K562 (cell line): ENCODE measurements at regions not wholly inside any gene's neighbourhood (a gene's known extent, or its start where the extent isn't known, plus 50 kb on each side); places are given as distances from the start of the nearest gene placed in this dataset.

Experiments used
- ATAC-seq: fragments of 200-7000 bp; cut with Tn5 transposase; 3 replicates; pipeline ENCODE4 v1.9.1; 2020; ENCODE audit warnings: moderate library complexity
- BruUV-seq: library from RNA; stranded (reverse); fragments of 400-500 nt; replicated peaks from 2 replicates; lab custom pipeline; 2021; lab: Mats Ljungman, UMichigan
- CTCF ChIA-PET: fragments of 300-600 bp; formaldehyde crosslinking; extraction: SDS; loops from one replicate; lab custom pipeline; 2021; ENCODE audit warnings: low intra/inter-chr PET ratio; lab: Yijun Ruan, JAX
- POLR2A ChIA-PET: fragments of 300-600, 350-650 bp; sonication (Branson Sonifier 250); formaldehyde crosslinking; extraction: SDS; loops from one replicate; lab custom pipeline; 2021; ENCODE audit warnings: antibody characterized with exemption, inconsistent platforms; lab: Yijun Ruan, JAX
- DNase-seq, 4 experiments: peaks; one replicate each; pipeline versions ENCODE4 v3.0.0 to v3.0.0-alpha.2; 2011 to 2018; ENCODE audit warnings: low spot score in 3 of 4, mixed read lengths in 3 of 4; ENCODE audit errors: extremely low read depth in 1 of 4
- FAIRE-seq: peaks from 2 replicates; lab custom pipeline; 2011; peaks lifted over from hg19 to GRCh38; lab: Jason Lieb, UNC
- H2AFZ ChIP-seq: 2 replicates; pipeline ENCODE4 v1.6.0; 2011; ENCODE audit warnings: low read depth, low read length, control low read depth, inconsistent platforms
- H3K27ac ChIP-seq: fragments of 200-600 bp; 3 replicates; pipeline ENCODE4 v1.8.0; 2011; ENCODE audit warnings: low read depth, mild to moderate bottlenecking, control low read depth, inconsistent platforms, low read length, moderate library complexity, mixed read lengths; ENCODE audit errors: extremely low read depth
- H3K27me3 ChIP-seq, 2 experiments: fragments of 300-600 bp in 1 of 2; 2 replicates in 1 of 2; 3 replicates in 1 of 2; pipeline versions ENCODE4 v1.6.0 to v1.8.0; 2011; ENCODE audit warnings: inconsistent platforms in 2 of 2, low read length in 2 of 2, mild to moderate bottlenecking in 1 of 2, mixed read lengths in 1 of 2, moderate library complexity in 1 of 2; ENCODE audit not compliant: control insufficient read depth in 2 of 2, insufficient read depth in 2 of 2
- H3K36me3 ChIP-seq: fragments of 300-600 bp; 3 replicates; pipeline ENCODE4 v1.8.0; 2011; ENCODE audit warnings: mild to moderate bottlenecking, low read length, inconsistent platforms; ENCODE audit not compliant: control insufficient read depth, insufficient read depth
- H3K4me1 ChIP-seq, 2 experiments: fragments of 200-600 bp in 1 of 2; replicated peaks in 1 of 2; 2 replicates in 1 of 2; 3 replicates in 1 of 2; pipeline versions ENCODE4 v1.5.1 to v1.8.0; 2011; ENCODE audit warnings: inconsistent platforms in 2 of 2, low read length in 2 of 2, mild to moderate bottlenecking in 1 of 2, mixed read lengths in 1 of 2, moderate library complexity in 1 of 2; ENCODE audit not compliant: control insufficient read depth in 2 of 2, insufficient read depth in 2 of 2
- H3K4me2 ChIP-seq: 2 replicates; pipeline ENCODE4 v1.6.1; 2011; ENCODE audit warnings: low read length, control low read depth, inconsistent platforms, mixed read lengths; ENCODE audit not compliant: insufficient read depth
- H3K4me3 ChIP-seq: fragments of 200-600 bp; sonication (generic), shearing (Covaris generic); 2 replicates; pipeline ENCODE4 v1.5.1; 2016; ENCODE audit warnings: control low read depth, inconsistent platforms
- H3K79me2 ChIP-seq: fragments of 200-600 bp; 3 replicates; pipeline ENCODE4 v1.8.0; 2011; ENCODE audit warnings: low read length, inconsistent platforms; ENCODE audit not compliant: control insufficient read depth, insufficient read depth
- H3K9ac ChIP-seq, 2 experiments: 2 replicates each; pipeline versions ENCODE4 v1.6.0 to v1.6.1; 2011; ENCODE audit warnings: low read depth in 2 of 2, low read length in 2 of 2, control low read depth in 1 of 2, inconsistent platforms in 1 of 2, mild to moderate bottlenecking in 1 of 2, mixed read lengths in 1 of 2; ENCODE audit not compliant: insufficient read depth in 1 of 2
- H3K9me1 ChIP-seq: one replicate; pipeline ENCODE4 v1.6.0; 2011; ENCODE audit warnings: inconsistent platforms, mild to moderate bottlenecking, low read length, moderate library complexity; ENCODE audit not compliant: control insufficient read depth, insufficient read depth
- H3K9me3 ChIP-seq: replicated peaks from 2 replicates; pipeline ENCODE4 v1.5.1; 2011; ENCODE audit warnings: low read depth, low read length, inconsistent platforms; ENCODE audit not compliant: control insufficient read depth, insufficient read depth
- H4K20me1 ChIP-seq: replicated peaks from 2 replicates; pipeline ENCODE4 v1.6.1; 2011; ENCODE audit warnings: low read length, inconsistent platforms, mixed read lengths; ENCODE audit not compliant: control insufficient read depth, insufficient read depth
- CC2D1A ChIP-seq: fragments of 450-650 bp; IDR thresholded peaks from 2 replicates; pipeline ENCODE4 v1.6.1; 2017; ENCODE audit warnings: mild to moderate bottlenecking
- ETV5 ChIP-seq: sonication (generic); formaldehyde crosslinking; IDR thresholded peaks from 2 replicates; pipeline ENCODE4 v1.4.0; 2020; ENCODE audit warnings: low read depth, mild to moderate bottlenecking, missing genetic modification reagents
- HBP1 ChIP-seq: fragments of 450-650 bp; formaldehyde crosslinking; IDR thresholded peaks from 2 replicates; pipeline ENCODE4 v1.4.0; 2022; ENCODE audit warnings: missing genetic modification characterization
- KDM1A ChIP-seq, 2 experiments: fragments of 450-650 bp; IDR thresholded peaks; 2 replicates each; pipeline ENCODE4 v1.6.1; 2016; ENCODE audit warnings: mild to moderate bottlenecking in 2 of 2
- SRSF7 ChIP-seq: fragments of 200-400 bp; formaldehyde crosslinking; optimal IDR thresholded peaks from 2 replicates; pipeline ENCODE3; 2017; ENCODE audit warnings: mild to moderate bottlenecking, low read depth, low read length
- WGBS: fragments of 100-300 bp; shearing (Covaris generic); methylation state at CpG from one replicate; pipeline ENCODE4 v1.1.6; 2016; ENCODE audit warnings: low coverage, mixed read lengths; ENCODE audit not compliant: insufficient coverage; ENCODE audit errors: missing lambda C conversion rate; 5-methylcytosine and 5-hydroxymethylcytosine counted together
- in situ Hi-C: fragments of 300-500 bp; cut with MboI; formaldehyde crosslinking; loops from 4 replicates; pipeline ENCODE4 v1.15.0; 2018; ENCODE audit warnings: inconsistent platforms, mixed read lengths
- intact Hi-C: fragments of 100-400 bp; cut with micrococcal nuclease; formaldehyde crosslinking; loops from 2 replicates; pipeline ENCODE4 v1.14.2; 2022

- Histone ChIP-seq H2AFZ (no peak overlapping the region), H3K4me2 (no peak overlapping the region), H3K9me1 (peaks cover 1% of the 10 kb centered on the region), H3K4me1 (peaks cover 0 to 3% of the 10 kb centered on the region in 2 experiments; a peak in 2 of 5 replicates), H3K27me3 (peaks cover 0 to 22% of the 10 kb centered on the region in 2 experiments; a peak in 2 of 5 replicates), H4K20me1 (peaks cover 16% of the 10 kb centered on the region), H3K27ac (no peak overlapping the region), H3K79me2 (no peaks in the 10 kb centered on the region), H3K36me3 (no peaks in the 10 kb centered on the region), H3K9ac (no peak overlapping the region), H3K9me3 (no peaks in the 10 kb centered on the region), H3K4me3 (no peak overlapping the region)
- no peak for TF ChIP-seq KDM1A (IDR thresholded peaks at IDR 0.05)
- TF ChIP-seq CC2D1A = no peak
- TF ChIP-seq ETV5 (CRISPR knock-in tag) = no peak
- no peak for TF ChIP-seq SRSF7
- no peak for TF ChIP-seq HBP1 (CRISPR knock-in tag)
- ChIA-PET POLR2A (interaction anchor here (0.9 kb wide), 1 partner anchor 8 kb away, joined by 3 read pairs; no protein-coding TSS in a partner anchor), CTCF (no interaction called here)
- DNase-seq (no peak), FAIRE-seq (no peak), ATAC-seq (no peak)
- BruUV-seq = no TSS peak
- intact Hi-C loops (no loop called here), in situ Hi-C loops (no loop called here)
- 5% methylated on average over 4 of the region's 4 CpGs for WGBS
These were observed 297.8 kb downstream of the KLF6 start for GRCh38 chr10:3487228-3487627.
